Fibroblast of lung (primary cell): ENCODE measurements at regions not wholly inside any gene's neighbourhood (a gene's known extent, or its start where the extent isn't known, plus 50 kb on each side); places are given as distances from the start of the nearest gene placed in this dataset.

ENCODE experiments used
- CTCF ChIP-seq, 2 donors: IDR thresholded peaks in 1 of 2; conservative IDR thresholded peaks in 1 of 2; 1 replicate in 1 of 2; 2 replicates in 1 of 2; pipeline ENCODE4 v1.5.1; 2011 to 2012; ENCODE audit warnings: low read length in 2 of 2, control low read depth in 1 of 2, inconsistent platforms in 1 of 2, low read depth in 1 of 2, mild to moderate bottlenecking in 1 of 2
- EZH2 ChIP-seq: IDR thresholded peaks from 2 replicates; pipeline ENCODE4 v1.5.1; 2012; ENCODE audit warnings: low read length, control low read depth, mild to moderate bottlenecking; ENCODE audit errors: missing control alignments

GRCh38 chr3:15982667-15983196 is 185.0 kb upstream of the ANKRD28 start:
- TF ChIP-seq CTCF (conservative IDR thresholded peaks at IDR 0.05 in 1 of 2, IDR thresholded peaks at IDR 0.05 in 1 of 2; ENCODE audit: low read depth in 1 of 2, low read length in 2 of 2), result no peak
- TF ChIP-seq EZH2, result no peak
